ENCODE measurements at regions not wholly inside any gene's neighbourhood (a gene's known extent, or its start where the extent isn't known, plus 50 kb on each side); places are given as distances from the start of the nearest gene placed in this dataset.

DNA sequence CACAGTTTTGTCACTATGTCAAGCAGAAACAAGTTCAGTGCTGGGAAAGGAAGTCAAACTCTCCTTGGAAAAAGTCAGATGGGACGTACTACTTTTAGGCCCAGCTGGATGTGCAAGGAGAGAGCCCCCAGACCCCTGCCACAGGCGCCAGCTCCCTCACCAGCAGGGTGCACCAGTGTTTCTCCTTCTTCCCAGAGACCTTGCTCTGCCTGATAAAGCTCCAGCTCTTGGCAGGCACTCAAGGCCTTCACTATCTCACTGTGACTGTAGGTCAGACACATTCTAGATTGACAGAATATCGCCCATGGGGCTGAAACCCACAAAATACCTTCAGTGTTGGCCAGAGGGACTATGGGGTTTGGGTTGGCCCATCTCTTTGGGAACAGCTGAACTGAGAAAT, 54.8 kb upstream of the CHRNB4 start:
- H2BK5ac ChIP-seq (ENCODE audit: low read depth, low read length): no peak overlapping the region
- H2BK20ac ChIP-seq (ENCODE audit: low read length): no peak overlapping the region
- H3K79me2 ChIP-seq (ENCODE audit: control insufficient read depth in 1 of 2, insufficient read depth in 2 of 2, low read length in 2 of 2): no peaks in the 10 kb centered on the region
- no peak overlapping the region for H3K9ac ChIP-seq (replicated peaks in 1 of 4; ENCODE audit: extremely low read depth in 1 of 4, low read depth in 3 of 4, low read length in 3 of 4)
- ChIA-PET CTCF (ENCODE audit: partially characterized antibody) (interaction anchor here (0.6 to 9.0 kb wide), 9 partner anchors 9 to 387 kb away, joined by 3 to 57 read pairs (median 3); partner anchors contain the start of gene CHRNB4), POLR2A (ENCODE audit: partially characterized antibody) (no interaction called here)
- H4K20me1 ChIP-seq (replicated peaks in 1 of 2; ENCODE audit: control insufficient read depth in 1 of 2, insufficient read depth in 2 of 2, low read length in 2 of 2): no peaks in the 10 kb centered on the region
- no peak overlapping the region for H2BK15ac ChIP-seq (ENCODE audit: low read length)
- H3K4me3 ChIP-seq (ENCODE audit: extremely low read depth in 1 of 4, insufficient read depth in 2 of 4, low read depth in 3 of 4, low read length in 4 of 4): no peak overlapping the region
- H4K8ac ChIP-seq (ENCODE audit: extremely low read depth, insufficient read depth, low read length): no peak overlapping the region
- FAIRE-seq (no peak), DNase-seq (ENCODE audit: low read depth in 1 of 2, low spot score in 2 of 2) (no peak)
- H4K5ac ChIP-seq (ENCODE audit: insufficient read length, low read depth, low read length): no peak overlapping the region
- no peak overlapping the region for H3K4me2 ChIP-seq (ENCODE audit: insufficient read depth in 1 of 2, low read depth in 2 of 2, low read length in 2 of 2)
- peaks cover 0 to 7% (median 3%) of the 10 kb centered on the region in 4 experiments; a peak in 4 of 7 replicates for H3K4me1 ChIP-seq (replicated peaks in 1 of 4; ENCODE audit: control insufficient read depth in 3 of 4, insufficient read depth in 4 of 4, low read length in 3 of 4)
- H3K36me3 ChIP-seq (ENCODE audit: control insufficient read depth in 2 of 4, insufficient read depth in 4 of 4, low read length in 3 of 4): no peaks in the 10 kb centered on the region
- H2BK120ac ChIP-seq (replicated peaks; ENCODE audit: low read depth, low read length): no peak overlapping the region
- no peak overlapping the region for H3K56ac ChIP-seq (replicated peaks; ENCODE audit: insufficient read length, low read depth, low read length)
- no peak overlapping the region for H3K14ac ChIP-seq (ENCODE audit: insufficient read length)
- TF ChIP-seq SAP30 (IDR thresholded peaks at IDR 0.05; ENCODE audit: insufficient read depth, insufficient replicate concordance, low read length) (no peak), CHD1 (IDR thresholded peaks at IDR 0.05; ENCODE audit: low read depth, low read length) (no peak), RAD21 (IDR thresholded peaks at IDR 0.05 in 1 of 2, conservative IDR thresholded peaks at IDR 0.05 in 1 of 2; ENCODE audit: low read depth in 2 of 2, low read length in 2 of 2) (0 out of 4 replicates have a peak, but pooled peaks of 1 of the 2 experiments have one; percentile 7)
- TF ChIP-seq, protein P1, sequence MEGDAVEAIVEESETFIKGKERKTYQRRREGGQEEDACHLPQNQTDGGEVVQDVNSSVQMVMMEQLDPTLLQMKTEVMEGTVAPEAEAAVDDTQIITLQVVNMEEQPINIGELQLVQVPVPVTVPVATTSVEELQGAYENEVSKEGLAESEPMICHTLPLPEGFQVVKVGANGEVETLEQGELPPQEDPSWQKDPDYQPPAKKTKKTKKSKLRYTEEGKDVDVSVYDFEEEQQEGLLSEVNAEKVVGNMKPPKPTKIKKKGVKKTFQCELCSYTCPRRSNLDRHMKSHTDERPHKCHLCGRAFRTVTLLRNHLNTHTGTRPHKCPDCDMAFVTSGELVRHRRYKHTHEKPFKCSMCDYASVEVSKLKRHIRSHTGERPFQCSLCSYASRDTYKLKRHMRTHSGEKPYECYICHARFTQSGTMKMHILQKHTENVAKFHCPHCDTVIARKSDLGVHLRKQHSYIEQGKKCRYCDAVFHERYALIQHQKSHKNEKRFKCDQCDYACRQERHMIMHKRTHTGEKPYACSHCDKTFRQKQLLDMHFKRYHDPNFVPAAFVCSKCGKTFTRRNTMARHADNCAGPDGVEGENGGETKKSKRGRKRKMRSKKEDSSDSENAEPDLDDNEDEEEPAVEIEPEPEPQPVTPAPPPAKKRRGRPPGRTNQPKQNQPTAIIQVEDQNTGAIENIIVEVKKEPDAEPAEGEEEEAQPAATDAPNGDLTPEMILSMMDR (IDR thresholded peaks at IDR 0.05; ENCODE audit: control extremely low read depth in 1 of 3, insufficient read depth in 1 of 3, low read depth in 1 of 3, low read length in 3 of 3): peak in 2 of 3 experiments; percentile 19 to 34; a peak in 2 of 4 replicates
- H4K91ac ChIP-seq (replicated peaks; ENCODE audit: insufficient read length, low read length): no peak overlapping the region
- no peaks in the 10 kb centered on the region for H3K79me1 ChIP-seq (ENCODE audit: low read depth, low read length)
- WGBS, 2 experiments (ENCODE audit: extremely low coverage in 1 of 2, insufficient coverage in 1 of 2, insufficient read length in 1 of 2, insufficient replicate concordance in 2 of 2, low coverage in 1 of 2, low lambda C conversion rate in 2 of 2, missing lambda C conversion rate in 1 of 2): 68% methylated on average over 3 of the region's 3 CpGs; no CpG with 5 or more reads in 1 of the 2 experiments
- no peak overlapping the region for H3K4ac ChIP-seq (replicated peaks; ENCODE audit: insufficient read length, low read depth, low read length)
- H2AK5ac ChIP-seq (ENCODE audit: low read depth, low read length): no peak overlapping the region
- no peaks in the 10 kb centered on the region for H3K9me3 ChIP-seq (ENCODE audit: insufficient read depth in 2 of 2, low read depth in 1 of 2, low read length in 1 of 2)
- H3K23ac ChIP-seq (ENCODE audit: insufficient read length): no peak overlapping the region
- no peaks in the 10 kb centered on the region for H3K23me2 ChIP-seq (ENCODE audit: low read depth, low read length)
- no peak overlapping the region for H3K27ac ChIP-seq (ENCODE audit: low read depth, low read length)
- H2AFZ ChIP-seq (ENCODE audit: low read length): no peak overlapping the region
- H3K27me3 ChIP-seq (replicated peaks in 1 of 4; ENCODE audit: control insufficient read depth in 3 of 4, extremely low read depth in 1 of 4, insufficient read depth in 3 of 4, low read length in 3 of 4): no peaks in the 10 kb centered on the region
- no peak overlapping the region for H3K18ac ChIP-seq (ENCODE audit: extremely low read depth, low read length)
- H2BK12ac ChIP-seq (ENCODE audit: low read depth, low read length): no peak overlapping the region

All from H1 (cell line).